Islet of Langerhans (tissue), 1 donor: ENCODE measurements at regions not wholly inside any gene's neighbourhood (a gene's known extent, or its start where the extent isn't known, plus 50 kb on each side); places are given as distances from the start of the nearest gene placed in this dataset.

Source experiments
- FAIRE-seq: peaks from one replicate; lab custom pipeline; 2011; peaks lifted over from hg19 to GRCh38; lab: Jason Lieb, UNC

GRCh38 chr6:22467645-22468044, 101.7 kb upstream of the HDGFL1 start:
- FAIRE-seq, result no peak

DNA sequence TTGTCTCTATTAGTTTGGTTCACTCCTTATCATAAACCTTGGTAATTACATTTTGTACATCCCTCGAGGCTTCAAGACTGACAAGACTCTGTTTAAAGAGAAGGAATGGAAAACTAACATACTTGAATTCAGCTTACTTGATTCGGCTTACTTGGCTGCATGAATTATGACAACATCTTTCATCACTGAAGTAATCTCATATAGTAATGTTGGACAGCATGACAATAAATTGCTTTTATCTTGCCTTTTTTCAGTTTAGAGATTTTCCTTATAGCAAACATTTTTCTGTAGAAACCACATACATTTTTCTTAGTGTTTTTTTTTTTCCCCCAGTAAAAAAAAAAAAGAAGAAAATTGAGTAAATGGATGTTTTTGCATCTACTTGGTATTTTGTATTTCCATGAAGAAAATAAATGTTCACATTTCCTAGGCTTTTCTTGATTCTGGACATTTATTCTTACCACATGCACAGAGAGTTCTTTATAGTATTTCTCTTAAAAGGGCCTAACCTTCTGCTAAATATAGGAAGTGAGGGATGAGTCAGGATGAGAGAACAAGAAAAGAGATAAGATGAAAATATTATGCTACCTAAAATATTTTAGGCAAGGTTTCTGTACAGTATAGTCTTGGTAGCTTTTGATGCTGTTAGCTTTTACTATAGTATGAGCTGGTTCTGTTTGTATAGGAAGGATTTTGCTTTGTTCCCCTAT, 101.0 kb upstream of the HDGFL1 start:
- FAIRE-seq, result no peak

GRCh38 chr6:22470454-22471131, 98.8 kb upstream of the HDGFL1 start:
- no peak for FAIRE-seq

- FAIRE-seq, result peak; percentile 95
Observed at GRCh38 chr6:22471132-22471690, 98.2 kb upstream of the HDGFL1 start.

DNA sequence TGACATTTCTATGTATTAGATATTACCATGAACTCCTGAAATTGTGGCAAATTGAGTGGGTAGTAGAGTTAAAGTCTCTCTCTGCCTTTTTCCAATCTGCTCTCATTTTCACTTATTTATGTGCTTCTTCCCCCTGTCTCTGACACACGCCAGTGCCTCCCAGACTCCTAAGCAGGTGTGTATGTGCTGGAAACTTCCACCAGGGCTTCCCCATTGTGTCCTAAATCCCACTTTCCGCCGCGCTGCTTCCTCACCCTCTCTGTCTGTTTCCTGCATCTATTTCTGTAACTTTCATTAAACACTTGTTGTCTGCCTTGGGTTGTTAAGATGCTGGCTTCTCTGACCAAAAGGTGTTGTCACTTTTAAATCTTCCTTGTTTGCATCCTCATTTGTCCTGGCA, 97.6 kb upstream of the HDGFL1 start:
- no peak for FAIRE-seq

DNA sequence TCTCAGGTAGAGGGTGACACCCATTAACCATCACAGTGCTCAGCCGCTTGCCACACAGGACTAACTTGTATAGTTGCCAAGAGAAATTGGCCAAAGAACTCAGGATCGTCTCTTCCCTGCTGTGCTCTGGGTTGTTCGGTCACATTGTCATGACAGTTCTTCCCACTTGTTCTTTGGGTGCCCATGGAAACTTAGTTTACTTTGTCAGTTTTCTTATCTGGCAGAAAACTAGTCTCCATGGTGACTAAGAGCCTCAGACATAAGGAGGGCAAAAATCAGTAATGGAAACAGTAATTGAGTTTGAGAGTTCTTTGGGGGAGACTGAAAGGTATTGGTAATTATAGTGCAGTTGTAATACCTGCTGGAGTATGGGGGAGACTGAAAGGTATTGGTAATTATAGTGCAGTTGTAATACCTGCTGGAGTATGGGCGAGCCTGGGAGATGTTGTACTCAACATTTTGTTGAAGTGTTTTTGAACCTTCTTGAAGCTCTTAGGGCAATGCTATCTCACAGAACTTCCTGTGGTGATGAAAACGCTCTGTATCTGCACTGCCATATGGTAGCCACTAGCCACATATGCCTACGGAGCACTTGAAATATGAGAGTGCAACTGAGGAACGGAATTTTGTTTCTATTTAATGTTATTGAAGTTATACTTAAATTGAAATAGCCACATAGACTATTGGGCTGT, 95.2 kb upstream of the HDGFL1 start:
- no peak for FAIRE-seq

DNA sequence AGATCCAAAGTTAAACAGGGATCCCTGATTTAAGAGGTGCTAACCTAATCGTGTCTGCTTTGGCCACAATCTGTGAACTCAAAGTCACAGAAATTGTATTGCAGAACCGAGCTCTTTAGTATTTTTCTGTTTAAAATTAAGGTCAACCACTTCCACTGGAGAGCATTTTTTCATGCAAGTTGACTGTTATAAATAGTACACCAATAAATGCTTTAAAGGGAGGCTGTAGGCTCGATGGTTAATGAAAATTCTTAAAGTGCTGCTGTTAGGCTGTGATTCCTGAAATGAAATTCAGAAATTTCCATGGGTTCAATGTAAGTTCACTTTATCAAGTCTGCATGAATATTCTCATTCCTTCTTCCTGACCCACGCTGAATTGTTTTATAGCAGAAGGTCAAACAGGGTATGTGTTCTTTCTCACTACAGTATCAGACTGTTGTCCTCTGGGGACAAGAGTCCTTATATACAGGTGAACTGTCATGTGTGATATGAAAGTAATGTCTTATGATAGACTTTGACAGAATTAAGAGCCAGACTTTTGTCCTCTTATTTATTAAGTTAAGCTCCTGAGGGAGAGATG, 92.5 kb upstream of the HDGFL1 start:
- no peak for FAIRE-seq

DNA sequence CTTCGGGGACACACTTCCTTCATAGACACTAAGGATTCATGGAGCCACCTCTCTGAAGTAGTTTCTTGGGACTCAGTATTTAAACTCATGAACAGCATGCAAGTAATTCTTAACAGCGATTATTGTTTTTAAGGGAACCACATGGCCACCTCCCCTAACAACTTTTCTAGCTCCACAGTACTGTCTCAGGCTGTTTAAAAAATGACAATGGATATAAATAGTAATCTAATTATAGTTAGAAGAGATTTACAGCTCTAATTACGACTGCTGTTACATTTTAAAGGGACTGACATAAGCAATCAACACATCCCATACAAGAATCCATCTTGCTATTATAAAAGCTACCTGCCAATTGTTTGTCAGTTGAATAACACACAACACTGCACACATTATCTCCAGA, 72.1 kb upstream of the HDGFL1 start:
- FAIRE-seq, result no peak

DNA sequence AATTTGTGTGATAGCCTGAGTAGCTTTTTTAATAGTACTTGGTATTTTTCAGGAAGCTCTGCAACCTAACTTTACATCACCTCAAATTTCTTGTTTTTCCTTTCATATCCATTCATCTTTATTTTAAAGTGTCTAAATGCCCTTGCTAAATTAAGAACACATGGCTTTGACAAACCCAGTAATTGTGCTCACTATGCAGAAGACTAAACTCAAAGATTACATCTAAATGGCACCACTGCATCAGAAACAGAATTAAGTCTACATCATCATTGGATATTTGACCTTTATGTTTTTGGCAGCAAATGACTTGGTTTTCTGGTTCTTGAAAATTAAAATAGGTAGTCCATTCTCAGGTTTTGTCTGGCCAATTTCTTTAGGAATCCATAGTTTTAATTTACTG, 69.6 kb upstream of the HDGFL1 start:
- FAIRE-seq, result no peak

GRCh38 chr6:22506496-22506895, 62.9 kb upstream of the HDGFL1 start:
- FAIRE-seq, result no peak

GRCh38 chr6:22512686-22513427, 56.5 kb upstream of the HDGFL1 start:
- FAIRE-seq, result no peak

DNA sequence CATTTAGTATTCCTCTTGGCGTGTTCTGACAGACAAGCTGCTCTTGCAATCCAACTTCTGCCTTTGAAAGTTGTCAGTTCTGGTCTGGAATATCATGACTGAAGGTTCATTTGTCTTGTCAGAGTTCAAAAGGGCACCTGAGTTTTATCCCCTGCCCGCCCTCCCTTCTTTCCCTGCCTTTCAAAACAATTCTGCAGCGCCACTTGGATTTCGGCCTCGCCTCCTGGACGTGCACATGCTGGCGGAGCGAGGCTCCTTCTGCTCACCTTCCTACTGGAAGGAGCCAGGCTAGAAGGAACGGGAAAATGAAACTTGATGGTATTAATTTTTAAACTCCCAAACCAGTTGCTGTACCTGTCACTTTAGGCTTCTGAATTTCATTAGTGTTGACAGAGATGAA, 55.7 kb upstream of the HDGFL1 start:
- no peak for FAIRE-seq

GRCh38 chr6:22519237-22519636, 50.1 kb upstream of the HDGFL1 start:
- FAIRE-seq, result no peak
